PFSK-1 (cell line): ENCODE measurements at regions not wholly inside any gene's neighbourhood (a gene's known extent, or its start where the extent isn't known, plus 50 kb on each side); places are given as distances from the start of the nearest gene placed in this dataset.

Source experiments
- FOXP2 ChIP-seq: optimal IDR thresholded peaks from 2 replicates; pipeline ENCODE3; 2011; ENCODE audit warnings: borderline replicate concordance, control low read depth, inconsistent platforms; ENCODE audit not compliant: insufficient read depth; ENCODE audit errors: extremely low read length, extremely low read depth
- POLR2AphosphoS5 ChIP-seq: IDR thresholded peaks from 2 replicates; pipeline ENCODE4 v1.6.1; 2012; ENCODE audit warnings: low read depth, mild to moderate bottlenecking, control low read depth, low read length, moderate library complexity
- REST ChIP-seq, 2 experiments: IDR thresholded peaks; 2 replicates each; pipeline versions ENCODE4 v1.6.1 to v1.8.0; 2011 to 2012; ENCODE audit warnings: low read depth in 2 of 2, low read length in 2 of 2, control low read depth in 1 of 2, inconsistent platforms in 1 of 2, mild to moderate bottlenecking in 1 of 2, moderate library complexity in 1 of 2; ENCODE audit not compliant: insufficient read depth in 1 of 2
- SIN3A ChIP-seq: IDR thresholded peaks from 2 replicates; pipeline ENCODE4 v1.6.1; 2012; ENCODE audit warnings: mild to moderate bottlenecking, low read length, moderate library complexity, borderline replicate concordance; ENCODE audit not compliant: insufficient read depth
- TAF1 ChIP-seq: IDR thresholded peaks from 2 replicates; pipeline ENCODE4 v1.6.1; 2012; ENCODE audit warnings: low read length, control low read depth, borderline replicate concordance; ENCODE audit not compliant: insufficient read depth

- no peak for TF ChIP-seq REST (IDR thresholded peaks at IDR 0.05; ENCODE audit: insufficient read depth in 1 of 2, low read depth in 2 of 2, low read length in 2 of 2)
- no peak for TF ChIP-seq FOXP2
- TF ChIP-seq TAF1 = no peak
- TF ChIP-seq SIN3A = no peak
- TF ChIP-seq POLR2AphosphoS5 = no peak
Observed at GRCh38 chr15:29611057-29611456, 211.2 kb downstream of the TJP1 start.

- no peak for TF ChIP-seq FOXP2
- no peak for TF ChIP-seq SIN3A
- TF ChIP-seq REST (IDR thresholded peaks at IDR 0.05; ENCODE audit: insufficient read depth in 1 of 2, low read depth in 2 of 2, low read length in 2 of 2) = no peak
- no peak for TF ChIP-seq TAF1
- TF ChIP-seq POLR2AphosphoS5 = no peak
Observed at GRCh38 chr15:29601811-29602210, 220.5 kb downstream of the TJP1 start.

- TF ChIP-seq SIN3A (no peak), TAF1 (no peak), FOXP2 (no peak), POLR2AphosphoS5 (no peak), REST (IDR thresholded peaks at IDR 0.05; ENCODE audit: insufficient read depth in 1 of 2, low read depth in 2 of 2, low read length in 2 of 2) (no peak)
Observed at GRCh38 chr15:29600262-29600661, 222.0 kb downstream of the TJP1 start.

GRCh38 chr15:29596266-29596665, 226.0 kb downstream of the TJP1 start:
- TF ChIP-seq POLR2AphosphoS5 = no peak
- TF ChIP-seq SIN3A = no peak
- TF ChIP-seq REST (IDR thresholded peaks at IDR 0.05; ENCODE audit: insufficient read depth in 1 of 2, low read depth in 2 of 2, low read length in 2 of 2) = no peak
- TF ChIP-seq TAF1 = no peak
- no peak for TF ChIP-seq FOXP2

GRCh38 chr15:29593629-29594028, 228.6 kb downstream of the TJP1 start:
- TF ChIP-seq REST (IDR thresholded peaks at IDR 0.05; ENCODE audit: insufficient read depth in 1 of 2, low read depth in 2 of 2, low read length in 2 of 2) (no peak), POLR2AphosphoS5 (no peak), SIN3A (no peak), TAF1 (no peak), FOXP2 (no peak)
